ENCODE measurements at regions not wholly inside any gene's neighbourhood (a gene's known extent, or its start where the extent isn't known, plus 50 kb on each side); places are given as distances from the start of the nearest gene placed in this dataset.
"Not testable (repeated sequence)": the region's sequence is repeated elsewhere in the genome, so short reads cannot be mapped to it uniquely, and the experiment has no call there.

- DNase-seq (ENCODE audit: extremely low read depth, low read depth) = no peak
- TF ChIP-seq CTCF (IDR thresholded peaks at IDR 0.05; ENCODE audit: low read depth, low read length, missing control alignments) = no peak
- no peak overlapping the region for H3K4me3 ChIP-seq (replicated peaks; ENCODE audit: low read depth, low read length)
These were observed 122.2 kb upstream of the RAB4A start for GRCh38 chr1:229148743-229149142.

DNA sequence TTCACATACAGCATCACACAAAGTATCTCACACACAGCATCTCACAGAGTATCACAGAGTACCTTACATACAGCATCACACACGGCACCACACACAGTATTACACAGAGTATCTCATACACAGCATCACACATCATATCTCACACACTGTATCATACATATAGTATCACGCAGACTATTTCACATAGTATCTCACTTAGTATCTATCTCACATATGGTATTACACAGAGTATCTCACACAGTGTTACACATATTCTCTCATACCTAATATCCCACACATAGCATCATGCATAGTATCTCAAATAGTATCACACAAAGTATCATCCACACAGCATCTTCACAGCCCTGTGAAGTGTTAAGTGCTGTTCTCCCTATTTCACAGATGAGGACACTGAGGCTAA is 121.5 kb upstream of the RAB4A start:
- H3K4me3 ChIP-seq (replicated peaks; ENCODE audit: low read depth, low read length) = no peak overlapping the region
- DNase-seq (ENCODE audit: extremely low read depth, low read depth) = no peak
- TF ChIP-seq CTCF (IDR thresholded peaks at IDR 0.05; ENCODE audit: low read depth, low read length, missing control alignments) = no peak

GRCh38 chr1:229150518-229150917 is 120.4 kb upstream of the RAB4A start:
- DNase-seq (ENCODE audit: extremely low read depth, low read depth) = no peak
- no peak for TF ChIP-seq CTCF (IDR thresholded peaks at IDR 0.05; ENCODE audit: low read depth, low read length, missing control alignments)
- no peak overlapping the region for H3K4me3 ChIP-seq (replicated peaks; ENCODE audit: low read depth, low read length)

- H3K4me3 ChIP-seq (replicated peaks; ENCODE audit: low read depth, low read length); DNase-seq (ENCODE audit: extremely low read depth, low read depth): not testable (repeated sequence)
These were observed 119.5 kb upstream of the RAB4A start for GRCh38 chr1:229151412-229151811.

DNA sequence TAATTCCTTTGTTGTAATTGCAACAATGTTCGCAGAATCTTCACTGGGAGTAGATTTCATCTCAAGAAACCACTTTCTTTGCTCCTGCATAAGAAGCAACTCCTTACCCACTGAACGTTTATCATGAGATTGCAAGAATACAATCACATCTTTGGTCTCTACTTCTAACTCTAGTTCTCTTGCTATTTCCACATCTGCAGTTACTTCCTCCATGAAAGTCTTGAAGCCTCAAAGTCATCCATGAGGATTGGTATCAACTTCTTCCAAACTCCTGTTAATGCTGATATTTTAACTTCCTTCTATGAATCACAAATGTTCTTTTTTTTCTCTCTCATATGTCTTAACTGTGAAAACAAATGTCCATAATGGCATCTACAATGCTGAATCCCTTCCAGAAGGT is 118.6 kb upstream of the RAB4A start:
- TF ChIP-seq CTCF (IDR thresholded peaks at IDR 0.05; ENCODE audit: low read depth, low read length, missing control alignments) = no peak
- no peak overlapping the region for H3K4me3 ChIP-seq (replicated peaks; ENCODE audit: low read depth, low read length)
- DNase-seq (ENCODE audit: extremely low read depth, low read depth) = no peak

DNA sequence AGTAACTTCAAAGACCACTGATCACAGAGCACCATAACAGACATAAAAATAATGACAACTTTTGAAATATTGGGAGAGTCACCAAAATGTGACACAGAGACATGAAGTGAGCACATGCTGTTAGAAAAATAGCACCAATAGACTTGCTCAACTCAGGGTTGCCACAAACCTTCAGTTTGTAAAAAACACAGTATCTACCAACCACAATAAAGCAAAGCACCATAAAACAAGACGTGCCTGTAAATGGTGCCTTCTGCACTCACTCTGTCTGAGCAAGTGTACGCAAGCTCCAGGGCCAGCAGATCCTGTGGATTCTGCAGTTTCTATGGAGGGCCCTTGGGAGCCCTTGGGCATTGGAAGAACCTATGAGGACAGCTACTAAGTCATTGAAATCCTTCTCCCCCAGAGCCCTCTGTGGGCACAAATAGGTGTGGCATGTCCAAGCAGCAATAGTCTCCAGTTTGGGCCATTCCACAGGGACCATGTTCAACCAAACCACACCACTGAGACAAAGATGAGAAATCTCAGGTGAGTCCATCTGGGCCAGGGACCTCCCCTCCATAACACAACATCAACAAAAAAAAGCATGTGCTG is 116.9 kb upstream of the RAB4A start:
- no peak for DNase-seq (ENCODE audit: extremely low read depth, low read depth)
- TF ChIP-seq CTCF (IDR thresholded peaks at IDR 0.05; ENCODE audit: low read depth, low read length, missing control alignments) = no peak
- H3K4me3 ChIP-seq (replicated peaks; ENCODE audit: low read depth, low read length) = no peak overlapping the region

DNA sequence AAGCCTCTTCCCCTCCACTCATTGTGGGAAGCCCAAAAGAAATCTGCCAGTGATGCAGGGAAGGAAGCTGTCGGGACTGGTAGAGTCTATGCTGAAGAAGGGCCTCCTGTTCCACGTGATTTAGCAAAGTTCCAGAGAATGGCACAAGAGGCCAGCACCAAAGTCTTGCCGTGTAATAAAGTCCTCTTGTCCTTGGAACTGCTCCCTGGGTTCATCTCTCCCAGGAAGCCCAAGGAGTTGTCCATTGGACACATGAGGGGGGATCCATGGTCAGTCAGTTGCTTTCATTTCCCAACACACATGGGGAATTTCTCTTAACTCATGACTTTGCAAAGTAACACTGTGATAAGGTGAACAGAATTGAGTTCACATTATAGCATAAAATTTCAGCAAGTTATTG is 116.1 kb upstream of the RAB4A start:
- DNase-seq (ENCODE audit: extremely low read depth, low read depth) = no peak
- H3K4me3 ChIP-seq (replicated peaks; ENCODE audit: low read depth, low read length) = no peak overlapping the region

More for the DNA sequence above, 116.1 kb upstream of the RAB4A start:
- no peak for TF ChIP-seq CTCF (IDR thresholded peaks at IDR 0.05; ENCODE audit: low read depth, low read length, missing control alignments)

Measured in HFF-Myc (cell line).